ENCODE measurements at regions not wholly inside any gene's neighbourhood (a gene's known extent, or its start where the extent isn't known, plus 50 kb on each side); places are given as distances from the start of the nearest gene placed in this dataset.

DNA sequence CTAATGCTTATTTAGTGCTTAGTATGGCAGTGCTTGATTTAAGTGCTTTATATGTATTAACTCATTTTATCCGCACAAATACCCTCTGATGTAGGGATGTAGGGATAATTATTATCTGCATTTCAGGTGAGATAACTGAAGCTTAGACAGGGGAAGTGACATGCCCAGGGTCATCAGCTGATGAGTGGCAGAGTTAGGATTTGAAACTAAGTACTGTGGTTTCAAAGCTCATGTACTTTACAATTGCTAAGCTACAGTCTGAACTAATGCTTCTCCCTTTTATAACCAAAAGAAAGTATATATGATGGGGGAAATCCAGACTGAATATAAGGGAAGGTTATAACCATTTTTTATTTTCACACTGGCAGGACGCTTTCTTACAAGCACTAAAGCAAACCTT is 229.6 kb upstream of the NAV3 start:
- H3K4me1 ChIP-seq (ENCODE audit: control insufficient read depth in 1 of 2, low read depth in 2 of 2), result no peaks in the 10 kb centered on the region
- TF ChIP-seq, protein P1, sequence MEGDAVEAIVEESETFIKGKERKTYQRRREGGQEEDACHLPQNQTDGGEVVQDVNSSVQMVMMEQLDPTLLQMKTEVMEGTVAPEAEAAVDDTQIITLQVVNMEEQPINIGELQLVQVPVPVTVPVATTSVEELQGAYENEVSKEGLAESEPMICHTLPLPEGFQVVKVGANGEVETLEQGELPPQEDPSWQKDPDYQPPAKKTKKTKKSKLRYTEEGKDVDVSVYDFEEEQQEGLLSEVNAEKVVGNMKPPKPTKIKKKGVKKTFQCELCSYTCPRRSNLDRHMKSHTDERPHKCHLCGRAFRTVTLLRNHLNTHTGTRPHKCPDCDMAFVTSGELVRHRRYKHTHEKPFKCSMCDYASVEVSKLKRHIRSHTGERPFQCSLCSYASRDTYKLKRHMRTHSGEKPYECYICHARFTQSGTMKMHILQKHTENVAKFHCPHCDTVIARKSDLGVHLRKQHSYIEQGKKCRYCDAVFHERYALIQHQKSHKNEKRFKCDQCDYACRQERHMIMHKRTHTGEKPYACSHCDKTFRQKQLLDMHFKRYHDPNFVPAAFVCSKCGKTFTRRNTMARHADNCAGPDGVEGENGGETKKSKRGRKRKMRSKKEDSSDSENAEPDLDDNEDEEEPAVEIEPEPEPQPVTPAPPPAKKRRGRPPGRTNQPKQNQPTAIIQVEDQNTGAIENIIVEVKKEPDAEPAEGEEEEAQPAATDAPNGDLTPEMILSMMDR (IDR thresholded peaks at IDR 0.05), result no peak
- ATAC-seq (ENCODE audit: insufficient number of reproducible peaks, low FRiP score, low read depth), result no peak
- H3K27me3 ChIP-seq (replicated peaks; ENCODE audit: insufficient read depth), result no peaks in the 10 kb centered on the region
- no peaks in the 10 kb centered on the region for H3K36me3 ChIP-seq
- H3K27ac ChIP-seq, result no peak overlapping the region
- no peaks in the 10 kb centered on the region for H3K9me3 ChIP-seq
- no peak overlapping the region for H3K4me3 ChIP-seq
- DNase-seq (ENCODE audit: low spot score), result no peak

DNA sequence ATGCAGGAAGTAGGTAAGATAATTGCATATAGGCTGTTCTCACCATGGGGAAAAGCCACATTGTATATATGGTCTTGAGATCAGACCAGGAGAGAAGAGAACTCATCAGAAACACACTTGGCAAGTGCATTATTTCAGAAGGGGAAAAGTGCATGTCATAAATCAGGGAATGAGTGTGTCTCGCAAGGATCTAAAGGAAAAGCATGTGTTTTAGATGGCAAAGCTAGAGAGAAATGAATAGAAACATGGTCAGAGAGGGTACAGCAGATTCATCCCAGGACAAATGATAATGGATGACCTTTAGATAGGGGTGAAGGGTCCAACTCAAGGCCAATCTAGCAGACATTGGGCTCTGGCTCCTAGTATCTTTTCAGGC is 230.2 kb upstream of the NAV3 start:
- Histone ChIP-seq H3K4me1 (ENCODE audit: control insufficient read depth in 1 of 2, low read depth in 2 of 2) (no peaks in the 10 kb centered on the region), H3K9me3 (no peaks in the 10 kb centered on the region), H3K27me3 (replicated peaks; ENCODE audit: insufficient read depth) (no peaks in the 10 kb centered on the region), H3K27ac (no peak overlapping the region), H3K4me3 (no peak overlapping the region), H3K36me3 (no peaks in the 10 kb centered on the region)
- DNase-seq (ENCODE audit: low spot score) (no peak), ATAC-seq (ENCODE audit: insufficient number of reproducible peaks, low FRiP score, low read depth) (no peak)
- TF ChIP-seq, protein P1 (IDR thresholded peaks at IDR 0.05), result no peak

DNA sequence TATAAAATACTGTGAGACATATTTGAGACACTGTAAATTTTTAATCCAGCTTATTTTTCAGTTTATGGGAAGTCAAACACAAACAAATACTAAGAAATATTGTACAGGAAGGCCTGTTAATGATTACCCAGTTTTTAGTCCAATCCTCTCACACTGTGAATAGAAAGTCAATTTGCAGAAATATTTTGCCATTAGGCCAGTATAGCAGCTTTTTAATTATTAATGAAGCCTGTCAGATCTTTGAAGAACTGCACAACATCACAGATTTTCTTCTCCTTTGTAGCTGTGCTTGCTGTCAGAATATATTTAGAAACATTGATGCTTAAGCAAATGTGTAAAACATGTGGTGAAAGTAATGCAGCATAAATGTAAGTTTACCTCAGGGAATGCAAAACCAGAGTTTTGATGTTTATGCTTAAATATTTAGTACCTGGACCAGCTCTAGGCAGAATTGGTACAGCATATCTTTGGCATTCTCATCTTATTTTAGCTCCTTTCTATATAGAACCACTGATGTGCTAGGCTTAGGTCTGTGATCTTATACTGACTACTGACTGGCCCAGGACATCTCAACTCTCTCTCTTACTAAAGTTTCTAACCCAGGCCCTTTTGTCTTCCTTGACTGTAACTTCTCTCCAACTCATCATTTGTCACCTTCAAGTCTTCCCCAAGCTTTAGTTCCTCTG is 230.8 kb upstream of the NAV3 start:
- Histone ChIP-seq H3K9me3 (no peaks in the 10 kb centered on the region), H3K4me1 (ENCODE audit: control insufficient read depth in 1 of 2, low read depth in 2 of 2) (no peaks in the 10 kb centered on the region), H3K27me3 (replicated peaks; ENCODE audit: insufficient read depth) (no peaks in the 10 kb centered on the region), H3K36me3 (no peaks in the 10 kb centered on the region), H3K27ac (no peak overlapping the region), H3K4me3 (no peak overlapping the region)
- DNase-seq (ENCODE audit: low spot score), result no peak
- TF ChIP-seq, protein P1 (IDR thresholded peaks at IDR 0.05), result no peak
- ATAC-seq (ENCODE audit: insufficient number of reproducible peaks, low FRiP score, low read depth), result no peak

DNA sequence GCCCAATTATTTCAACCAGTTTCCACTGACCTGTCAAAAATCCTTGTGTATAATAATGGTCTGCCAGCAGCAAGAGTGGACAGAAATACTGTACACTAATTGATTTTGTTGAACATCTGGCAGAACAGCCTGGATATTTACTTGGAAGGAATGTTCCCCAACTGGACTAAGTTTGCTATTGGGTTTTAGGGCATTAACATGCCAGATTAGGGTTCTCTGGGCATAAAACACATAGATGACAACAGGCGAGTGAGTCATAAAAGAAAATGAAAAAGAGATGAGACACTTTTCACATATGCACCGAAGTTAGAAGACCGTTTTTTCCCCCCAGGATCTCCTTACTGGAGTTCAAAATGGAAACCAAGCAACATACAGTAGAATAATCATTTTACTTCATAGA is 236.3 kb upstream of the NAV3 start:
- Histone ChIP-seq H3K9me3 (no peaks in the 10 kb centered on the region), H3K27me3 (replicated peaks; ENCODE audit: insufficient read depth) (no peaks in the 10 kb centered on the region), H3K4me1 (ENCODE audit: control insufficient read depth in 1 of 2, low read depth in 2 of 2) (no peaks in the 10 kb centered on the region), H3K27ac (no peak overlapping the region), H3K36me3 (no peaks in the 10 kb centered on the region), H3K4me3 (no peak overlapping the region)
- ATAC-seq (ENCODE audit: insufficient number of reproducible peaks, low FRiP score, low read depth) (no peak), DNase-seq (ENCODE audit: low spot score) (no peak)
- TF ChIP-seq, protein P1 (IDR thresholded peaks at IDR 0.05), result no peak

DNA sequence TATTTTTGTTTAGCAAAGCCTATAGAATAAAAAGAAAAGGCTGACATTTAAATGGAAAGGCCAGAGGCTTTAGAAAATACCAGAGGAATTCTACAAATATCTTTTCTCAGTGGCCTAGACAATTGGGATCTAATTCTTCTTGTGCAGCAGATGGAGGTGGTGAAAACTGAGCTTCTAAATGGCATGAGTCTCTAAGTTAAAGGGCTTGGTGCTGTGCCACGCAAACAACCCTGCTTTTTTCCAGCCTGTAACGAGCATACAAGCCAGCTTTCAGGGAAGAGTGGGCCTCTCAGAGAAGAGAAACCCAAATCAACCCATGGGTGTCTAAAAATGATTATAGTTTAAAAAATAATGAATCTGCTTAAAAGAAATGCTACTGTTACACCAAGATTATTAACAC is 237.9 kb upstream of the NAV3 start:
- Histone ChIP-seq H3K4me1 (ENCODE audit: control insufficient read depth in 1 of 2, low read depth in 2 of 2) (no peaks in the 10 kb centered on the region), H3K9me3 (no peaks in the 10 kb centered on the region), H3K36me3 (no peaks in the 10 kb centered on the region), H3K4me3 (no peak overlapping the region), H3K27ac (no peak overlapping the region), H3K27me3 (replicated peaks; ENCODE audit: insufficient read depth) (no peaks in the 10 kb centered on the region)
- DNase-seq (ENCODE audit: low spot score), result no peak
- no peak for ATAC-seq (ENCODE audit: insufficient number of reproducible peaks, low FRiP score, low read depth)
- TF ChIP-seq, protein P1 (IDR thresholded peaks at IDR 0.05), result no peak
